IMR-90 (cell line): ENCODE measurements at regions not wholly inside any gene's neighbourhood (a gene's known extent, or its start where the extent isn't known, plus 50 kb on each side); places are given as distances from the start of the nearest gene placed in this dataset.

Source experiments
- ATAC-seq: fragments of 200-7000 bp; cut with Tn5 transposase; 2 replicates; pipeline ENCODE4 v1.9.1; 2020; ENCODE audit warnings: low read depth, mild to moderate bottlenecking, moderate library complexity
- BruUV-seq: library from RNA; stranded (reverse); fragments of 400-500 nt; replicated peaks from 2 replicates; lab custom pipeline; 2021; lab: Mats Ljungman, UMichigan
- CTCF ChIA-PET: fragments of 300-600 bp; formaldehyde crosslinking; extraction: SDS; loops from one replicate; lab custom pipeline; 2021; ENCODE audit warnings: antibody characterized with exemption; lab: Yijun Ruan, JAX
- POLR2A ChIA-PET: fragments of 300-600 bp; sonication (Branson Sonifier 250); formaldehyde crosslinking; loops from one replicate; lab custom pipeline; 2022; ENCODE audit warnings: antibody characterized with exemption; ENCODE audit not compliant: unreplicated experiment; lab: Charles Lee
- DNase-seq: peaks from one replicate; pipeline ENCODE4 v3.0.0; 2013
- H2AFZ ChIP-seq: replicated peaks from 2 replicates; pipeline ENCODE3; 2013; ENCODE audit warnings: low read length, mild to moderate bottlenecking; ENCODE audit not compliant: poor library complexity
- H2AK5ac ChIP-seq: 2 replicates; pipeline ENCODE4 v1.6.1; 2013; ENCODE audit warnings: low read depth, low read length, inconsistent platforms
- H2AK9ac ChIP-seq: replicated peaks from 2 replicates; pipeline ENCODE3; 2013; ENCODE audit warnings: mild to moderate bottlenecking, low read depth, low read length, moderate library complexity; ENCODE audit not compliant: poor library complexity
- H2BK120ac ChIP-seq: 2 replicates; pipeline ENCODE4 v1.6.1; 2013; ENCODE audit warnings: low read depth, low read length, inconsistent platforms
- H2BK15ac ChIP-seq: 3 replicates; pipeline ENCODE4 v1.6.1; 2013; ENCODE audit warnings: low read depth, low read length, inconsistent platforms
- H2BK20ac ChIP-seq: 2 replicates; pipeline ENCODE4 v1.6.1; 2013; ENCODE audit warnings: low read depth, mild to moderate bottlenecking, inconsistent platforms, low read length, moderate library complexity
- H2BK5ac ChIP-seq: 2 replicates; pipeline ENCODE4 v1.6.1; 2013; ENCODE audit warnings: mild to moderate bottlenecking, low read depth, low read length, inconsistent platforms; ENCODE audit not compliant: poor library complexity, severe bottlenecking
- H3K14ac ChIP-seq: replicated peaks from 2 replicates; pipeline ENCODE4 v1.6.1; 2013; ENCODE audit warnings: low read depth, low read length, inconsistent platforms
- H3K18ac ChIP-seq: 2 replicates; pipeline ENCODE4 v1.6.1; 2013; ENCODE audit warnings: low read depth, low read length, control low read depth
- H3K23ac ChIP-seq: 2 replicates; pipeline ENCODE4 v1.6.1; 2013; ENCODE audit warnings: low read depth, low read length, inconsistent platforms
- H3K27ac ChIP-seq: 2 replicates; pipeline ENCODE4 v1.5.1; 2013; ENCODE audit warnings: mild to moderate bottlenecking, control low read depth, low read length; ENCODE audit not compliant: insufficient read depth
- H3K27me3 ChIP-seq: 2 replicates; pipeline ENCODE4 v1.6.1; 2013; ENCODE audit warnings: low read length; ENCODE audit not compliant: control insufficient read depth, insufficient read depth
- H3K36me3 ChIP-seq: 2 replicates; pipeline ENCODE4 v1.6.1; 2013; ENCODE audit warnings: low read length, mixed read lengths; ENCODE audit not compliant: control insufficient read depth, insufficient read depth
- H3K4ac ChIP-seq: 2 replicates; pipeline ENCODE4 v1.6.1; 2013; ENCODE audit warnings: low read depth, low read length, inconsistent platforms
- H3K4me1 ChIP-seq: 2 replicates; pipeline ENCODE4 v1.6.1; 2013; ENCODE audit warnings: low read length, mixed read lengths; ENCODE audit not compliant: control insufficient read depth, insufficient read depth
- H3K4me2 ChIP-seq: 2 replicates; pipeline ENCODE4 v1.6.1; 2013; ENCODE audit warnings: low read depth, mild to moderate bottlenecking, control low read depth, low read length, moderate library complexity
- H3K4me3 ChIP-seq: 2 replicates; pipeline ENCODE4 v1.5.1; 2013; ENCODE audit warnings: low read depth, mild to moderate bottlenecking, control low read depth, low read length, moderate library complexity; ENCODE audit not compliant: insufficient read depth
- H3K56ac ChIP-seq: 2 replicates; pipeline ENCODE4 v1.6.1; 2013; ENCODE audit warnings: low read length, inconsistent platforms; ENCODE audit not compliant: insufficient read depth; ENCODE audit errors: extremely low read depth
- H3K79me1 ChIP-seq, 2 experiments: 2 replicates each; pipeline ENCODE4 v1.6.1; 2013; ENCODE audit warnings: low read length in 2 of 2, inconsistent platforms in 1 of 2, low read depth in 1 of 2
- H3K9ac ChIP-seq: 2 replicates; pipeline ENCODE4 v1.6.1; 2013; ENCODE audit warnings: low read depth, low read length, control low read depth
- H3K9me1 ChIP-seq: 2 replicates; pipeline ENCODE4 v1.6.1; 2013; ENCODE audit warnings: low read length, inconsistent platforms; ENCODE audit not compliant: insufficient read depth
- H3K9me3 ChIP-seq: 2 replicates; pipeline ENCODE4 v1.6.1; 2013; ENCODE audit warnings: low read length; ENCODE audit not compliant: control insufficient read depth, insufficient read depth
- H4K20me1 ChIP-seq: 2 replicates; pipeline ENCODE4 v1.6.1; 2013; ENCODE audit warnings: low read length, inconsistent platforms; ENCODE audit not compliant: insufficient read depth
- H4K5ac ChIP-seq: 2 replicates; pipeline ENCODE4 v1.6.1; 2013; ENCODE audit warnings: mild to moderate bottlenecking, low read depth, low read length, control low read depth
- H4K8ac ChIP-seq, 2 experiments: 2 replicates each; pipeline ENCODE4 v1.6.1; 2013; ENCODE audit warnings: low read depth in 2 of 2, low read length in 2 of 2, control low read depth in 1 of 2, inconsistent platforms in 1 of 2
- H4K91ac ChIP-seq: 2 replicates; pipeline ENCODE4 v1.6.1; 2013; ENCODE audit warnings: low read depth, low read length, inconsistent platforms; ENCODE audit not compliant: insufficient read depth
- BHLHE40 ChIP-seq: fragments of 150-350 bp; IDR thresholded peaks from 2 replicates; pipeline ENCODE4 v1.6.1; 2016; ENCODE audit warnings: mild to moderate bottlenecking, low read depth, low read length
- CEBPB ChIP-seq: IDR thresholded peaks from 2 replicates; pipeline ENCODE4 v1.6.1; 2012; ENCODE audit warnings: low read depth, low read length, improper control_type of control experiment
- FOS ChIP-seq: fragments of 150-350 bp; IDR thresholded peaks from 2 replicates; pipeline ENCODE4 v1.6.1; 2016; ENCODE audit warnings: low read depth, low read length
- WGBS, 2 experiments: methylation state at CpG; one replicate each; pipeline versions ENCODE4 v1.1.5 to v1.1.7; 2013; ENCODE audit warnings: missing lambda C conversion rate in 2 of 2; ENCODE audit not compliant: insufficient read length in 1 of 2; ENCODE audit errors: extremely low coverage in 2 of 2; 5-methylcytosine and 5-hydroxymethylcytosine counted together
- dilution Hi-C: fragments of 300-500 bp; cut with HindIII; formaldehyde crosslinking; loops from one replicate; pipeline ENCODE4 v1.14.3; 2018; ENCODE audit warnings: low sequenced_read_pairs; ENCODE audit not compliant: unreplicated experiment
- in situ Hi-C: fragments of 300-500 bp; cut with MboI; formaldehyde crosslinking; loops from 3 replicates; pipeline ENCODE4 v1.14.3; 2019; ENCODE audit warnings: low sequenced_read_pairs, inconsistent platforms, mixed read lengths
- intact Hi-C: fragments of 100-400 bp; cut with micrococcal nuclease; formaldehyde crosslinking; loops from 2 replicates; pipeline ENCODE4 v1.10.0; 2022

DNA sequence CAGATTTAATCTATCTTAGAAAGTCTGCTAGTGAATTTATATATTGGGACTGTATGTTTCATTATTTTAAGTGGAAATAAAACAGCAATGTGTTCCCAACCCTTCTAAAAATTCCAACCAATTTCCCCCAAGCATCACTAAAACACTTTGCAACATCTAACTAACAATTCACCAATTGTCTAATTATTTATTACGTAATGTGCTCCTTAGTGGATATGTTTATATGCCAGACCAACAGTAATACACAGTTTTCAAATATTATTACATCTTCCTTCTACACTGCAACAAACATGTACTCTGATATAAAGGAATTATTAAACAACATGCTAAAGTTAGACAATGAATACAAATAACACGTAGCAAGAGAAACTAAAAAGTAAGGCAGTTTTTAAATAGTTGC lies 262.6 kb upstream of the THBS1 start:
- Histone ChIP-seq H3K4me2 (no peak overlapping the region), H3K4ac (peak overlapping the region; percentile 11; the same call in 1 of the 2 replicates), H2AK9ac (no peak overlapping the region), H4K8ac (peak overlapping the region in 1 of 2 experiments; percentile 10; a peak in 1 of 4 replicates), H3K4me1 (peaks cover 18% of the 10 kb centered on the region), H2BK5ac (peak overlapping the region; percentile 87), H3K18ac (peak overlapping the region; percentile 99), H4K20me1 (no peaks in the 10 kb centered on the region), H3K14ac (peak overlapping the region; percentile 70; the same call in 1 of the 2 replicates), H2AFZ (no peak overlapping the region), H3K23ac (no peak overlapping the region; the same call in 1 of the 2 replicates), H3K36me3 (no peaks in the 10 kb centered on the region), H4K91ac (peak overlapping the region; percentile 6; the same call in 1 of the 2 replicates), H2BK120ac (peak overlapping the region; percentile 92; the same call in 1 of the 2 replicates), H2BK15ac (peak overlapping the region; percentile 59; the same call in 2 of the 3 replicates), H2AK5ac (no peak overlapping the region), H3K9ac (no peak overlapping the region), H3K9me3 (peaks cover 10% of the 10 kb centered on the region), H3K9me1 (peaks cover 3% of the 10 kb centered on the region), H4K5ac (peak overlapping the region; percentile 99), H3K4me3 (no peak overlapping the region), H3K79me1 (no peaks in the 10 kb centered on the region), H3K56ac (no peak overlapping the region), H3K27ac (peak overlapping the region; percentile 99; the same call in 1 of the 2 replicates), H3K27me3 (no peaks in the 10 kb centered on the region), H2BK20ac (peak overlapping the region; percentile 88; the same call in 1 of the 2 replicates)
- BruUV-seq = no TSS peak
- POLR2A ChIA-PET = no interaction called here
- no CpG with 5 or more reads among the region's 2 CpGs for WGBS, 2 experiments
- DNase-seq (no peak), ATAC-seq (no peak)
- TF ChIP-seq FOS (no peak), CEBPB (peak; percentile 74), BHLHE40 (no peak)
- in situ Hi-C loops = loop anchor here (25.0 kb wide), 1 partner anchor 606 kb away; no protein-coding TSS in a partner anchor
- CTCF ChIA-PET = no interaction called here
- intact Hi-C loops = no loop called here
- dilution Hi-C loops = no loop called here
